CD4-positive, CD25-positive, alpha-beta regulatory T cell (primary cell): ENCODE measurements at regions not wholly inside any gene's neighbourhood (a gene's known extent, or its start where the extent isn't known, plus 50 kb on each side); places are given as distances from the start of the nearest gene placed in this dataset.

Experiments used
- ATAC-seq, 2 donors: fragments of 150-1000 bp; cut with Tn5 transposase; one replicate each; pipeline ENCODE4 v1.10.0; 2021; ENCODE audit warnings: low read depth in 2 of 2, moderate number of reproducible peaks in 2 of 2, moderate library complexity in 1 of 2
- DNase-seq, 3 donors: peaks; one replicate each; pipeline versions ENCODE4 v3.0.0 to v3.0.0-alpha.2; 2012 to 2022; ENCODE audit warnings: mixed read lengths in 1 of 3
- H3K27ac ChIP-seq: one replicate; pipeline ENCODE4 v1.7.0; 2013; ENCODE audit warnings: mild to moderate bottlenecking, low read length; ENCODE audit not compliant: insufficient read depth, poor library complexity, severe bottlenecking
- H3K27me3 ChIP-seq: one replicate; pipeline ENCODE4 v1.7.0; 2013; ENCODE audit warnings: low read length; ENCODE audit not compliant: control insufficient read depth, insufficient read depth
- H3K36me3 ChIP-seq: one replicate; pipeline ENCODE4 v1.7.0; 2013; ENCODE audit warnings: mild to moderate bottlenecking, low read length, moderate library complexity; ENCODE audit not compliant: control insufficient read depth, insufficient read depth
- H3K4me1 ChIP-seq: 2 replicates; pipeline ENCODE4 v1.7.0; 2013; ENCODE audit warnings: mild to moderate bottlenecking, low read length; ENCODE audit not compliant: insufficient read depth, control insufficient read depth, poor library complexity, severe bottlenecking
- H3K4me3 ChIP-seq: one replicate; pipeline ENCODE4 v1.7.0; 2013; ENCODE audit warnings: low read depth, mild to moderate bottlenecking, low read length, moderate library complexity
- H3K9me3 ChIP-seq, 2 experiments: 1 replicate in 1 of 2; 2 replicates in 1 of 2; pipeline ENCODE4 v1.7.0; 2013; ENCODE audit warnings: low read length in 2 of 2, mild to moderate bottlenecking in 1 of 2, moderate library complexity in 1 of 2; ENCODE audit not compliant: control insufficient read depth in 2 of 2
- H3K27ac Mint-ChIP-seq, 3 donors: one replicate each; pipeline ENCODE4 v1.8.0; 2020 to 2022; ENCODE audit warnings: mild to moderate bottlenecking in 3 of 3, mixed read lengths in 3 of 3, moderate library complexity in 2 of 3
- H3K27me3 Mint-ChIP-seq: one replicate; pipeline ENCODE4 v1.8.0; 2022; ENCODE audit warnings: mild to moderate bottlenecking, mixed read lengths
- H3K36me3 Mint-ChIP-seq: one replicate; pipeline ENCODE4 v1.8.0; 2020; ENCODE audit warnings: mixed read lengths
- H3K4me1 Mint-ChIP-seq, 4 donors: one replicate each; pipeline ENCODE4 v1.8.0; 2020 to 2022; ENCODE audit warnings: mixed read lengths in 4 of 4, mild to moderate bottlenecking in 1 of 4
- H3K4me3 Mint-ChIP-seq, 4 donors: one replicate each; pipeline ENCODE4 v1.8.0; 2020 to 2022; ENCODE audit warnings: mild to moderate bottlenecking in 4 of 4, mixed read lengths in 4 of 4, moderate library complexity in 3 of 4
- H3K9me3 Mint-ChIP-seq, 7 donors: one replicate each; pipeline ENCODE4 v1.8.0; 2020 to 2022; ENCODE audit warnings: mixed read lengths in 7 of 7, mild to moderate bottlenecking in 3 of 7, moderate library complexity in 2 of 7

GRCh38 chr1:221908573-221908972 lies 166.7 kb upstream of the DUSP10 start:
- no peak overlapping the region for H3K4me3 Mint-ChIP-seq
- Histone ChIP-seq H3K9me3 (no peaks in the 10 kb centered on the region), H3K27me3 (no peaks in the 10 kb centered on the region), H3K27ac (no peak overlapping the region), H3K4me3 (no peak overlapping the region), H3K36me3 (no peaks in the 10 kb centered on the region), H3K4me1 (no peaks in the 10 kb centered on the region)
- H3K36me3 Mint-ChIP-seq, result no peaks in the 10 kb centered on the region
- no peaks in the 10 kb centered on the region for H3K27me3 Mint-ChIP-seq
- peaks cover 0 to 1% (median 0%) of the 10 kb centered on the region in 7 donors for H3K9me3 Mint-ChIP-seq
- H3K4me1 Mint-ChIP-seq, result peaks cover 0 to 10% (median 4%) of the 10 kb centered on the region in 4 donors
- H3K27ac Mint-ChIP-seq, result no peak overlapping the region
- DNase-seq (no peak), ATAC-seq (no peak)

- DNase-seq, result no peak
- peaks cover 0 to 1% (median 0%) of the 10 kb centered on the region in 7 donors for H3K9me3 Mint-ChIP-seq
- H3K27me3 Mint-ChIP-seq, result no peaks in the 10 kb centered on the region
- no peak overlapping the region for H3K4me3 Mint-ChIP-seq
- H3K4me1 Mint-ChIP-seq, result peaks cover 0 to 10% (median 4%) of the 10 kb centered on the region in 4 donors
- H3K27ac ChIP-seq, result no peak overlapping the region
- no peak overlapping the region for H3K27ac Mint-ChIP-seq
- H3K36me3 ChIP-seq, result no peaks in the 10 kb centered on the region
- no peaks in the 10 kb centered on the region for H3K4me1 ChIP-seq
- no peaks in the 10 kb centered on the region for H3K9me3 ChIP-seq
- H3K27me3 ChIP-seq, result no peaks in the 10 kb centered on the region
- no peak for ATAC-seq
- no peak overlapping the region for H3K4me3 ChIP-seq
- no peaks in the 10 kb centered on the region for H3K36me3 Mint-ChIP-seq
Measured at GRCh38 chr1:221907166-221907932, 165.5 kb upstream of the DUSP10 start.

- peaks cover 0 to 5% (median 0%) of the 10 kb centered on the region in 4 donors for H3K4me1 Mint-ChIP-seq
- H3K4me3 Mint-ChIP-seq, result no peak overlapping the region
- no peaks in the 10 kb centered on the region for H3K4me1 ChIP-seq
- no peak overlapping the region for H3K27ac ChIP-seq
- ATAC-seq (no peak), DNase-seq (no peak)
- H3K27me3 Mint-ChIP-seq, result no peaks in the 10 kb centered on the region
- peaks cover 0 to 1% (median 0%) of the 10 kb centered on the region in 7 donors for H3K9me3 Mint-ChIP-seq
- H3K27me3 ChIP-seq, result no peaks in the 10 kb centered on the region
- no peaks in the 10 kb centered on the region for H3K9me3 ChIP-seq
- no peaks in the 10 kb centered on the region for H3K36me3 Mint-ChIP-seq
- no peak overlapping the region for H3K27ac Mint-ChIP-seq
- H3K4me3 ChIP-seq, result no peak overlapping the region
- H3K36me3 ChIP-seq, result no peaks in the 10 kb centered on the region
Measured at GRCh38 chr1:221905802-221906201, 163.9 kb upstream of the DUSP10 start.

GRCh38 chr1:221904319-221904718 lies 162.4 kb upstream of the DUSP10 start:
- DNase-seq (no peak), ATAC-seq (no peak)
- H3K4me3 Mint-ChIP-seq, result no peak overlapping the region
- Histone ChIP-seq H3K27me3 (no peaks in the 10 kb centered on the region), H3K27ac (no peak overlapping the region), H3K9me3 (no peaks in the 10 kb centered on the region), H3K36me3 (no peaks in the 10 kb centered on the region), H3K4me3 (no peak overlapping the region), H3K4me1 (no peaks in the 10 kb centered on the region)
- no peak overlapping the region for H3K27ac Mint-ChIP-seq
- peaks cover 0 to 1% (median 0%) of the 10 kb centered on the region in 7 donors for H3K9me3 Mint-ChIP-seq
- no peaks in the 10 kb centered on the region for H3K27me3 Mint-ChIP-seq
- H3K4me1 Mint-ChIP-seq, result peaks cover 0 to 5% (median 0%) of the 10 kb centered on the region in 4 donors
- H3K36me3 Mint-ChIP-seq, result no peaks in the 10 kb centered on the region

GRCh38 chr1:221903594-221903993 lies 161.7 kb upstream of the DUSP10 start:
- Histone ChIP-seq H3K27ac (no peak overlapping the region), H3K4me3 (no peak overlapping the region), H3K27me3 (no peaks in the 10 kb centered on the region), H3K9me3 (no peaks in the 10 kb centered on the region), H3K36me3 (no peaks in the 10 kb centered on the region), H3K4me1 (no peaks in the 10 kb centered on the region)
- Mint-ChIP-seq H3K27me3 (no peaks in the 10 kb centered on the region), H3K4me1 (peaks cover 0 to 5% (median 0%) of the 10 kb centered on the region in 4 donors), H3K36me3 (no peaks in the 10 kb centered on the region), H3K27ac (no peak overlapping the region), H3K9me3 (peaks cover 0 to 1% (median 0%) of the 10 kb centered on the region in 7 donors), H3K4me3 (no peak overlapping the region)
- ATAC-seq (no peak), DNase-seq (no peak)

GRCh38 chr1:221902961-221903360 lies 161.1 kb upstream of the DUSP10 start:
- H3K9me3 Mint-ChIP-seq, result peaks cover 0 to 1% (median 0%) of the 10 kb centered on the region in 7 donors
- H3K27me3 Mint-ChIP-seq, result no peaks in the 10 kb centered on the region
- DNase-seq, result no peak
- no peak for ATAC-seq
- Histone ChIP-seq H3K27me3 (no peaks in the 10 kb centered on the region), H3K27ac (no peak overlapping the region), H3K36me3 (no peaks in the 10 kb centered on the region), H3K9me3 (no peaks in the 10 kb centered on the region), H3K4me3 (no peak overlapping the region), H3K4me1 (no peaks in the 10 kb centered on the region)
- H3K4me1 Mint-ChIP-seq, result peaks cover 0 to 5% (median 0%) of the 10 kb centered on the region in 4 donors
- H3K27ac Mint-ChIP-seq, result no peak overlapping the region
- H3K36me3 Mint-ChIP-seq, result no peaks in the 10 kb centered on the region
- H3K4me3 Mint-ChIP-seq, result no peak overlapping the region

- Histone ChIP-seq H3K27me3 (no peaks in the 10 kb centered on the region), H3K36me3 (no peaks in the 10 kb centered on the region), H3K4me1 (no peaks in the 10 kb centered on the region), H3K27ac (no peak overlapping the region), H3K9me3 (no peaks in the 10 kb centered on the region), H3K4me3 (no peak overlapping the region)
- H3K4me3 Mint-ChIP-seq, result no peak overlapping the region
- H3K9me3 Mint-ChIP-seq, result no peaks in the 10 kb centered on the region
- H3K4me1 Mint-ChIP-seq, result peaks cover 0 to 5% (median 0%) of the 10 kb centered on the region in 4 donors
- DNase-seq (no peak), ATAC-seq (no peak)
- no peak overlapping the region for H3K27ac Mint-ChIP-seq
- no peaks in the 10 kb centered on the region for H3K36me3 Mint-ChIP-seq
- H3K27me3 Mint-ChIP-seq, result peaks cover 7% of the 10 kb centered on the region
Measured at GRCh38 chr1:221900678-221901077, 158.8 kb upstream of the DUSP10 start.

- H3K9me3 Mint-ChIP-seq, result no peaks in the 10 kb centered on the region
- H3K4me3 Mint-ChIP-seq, result no peak overlapping the region
- Histone ChIP-seq H3K4me3 (no peak overlapping the region), H3K4me1 (no peaks in the 10 kb centered on the region), H3K27me3 (no peaks in the 10 kb centered on the region), H3K9me3 (no peaks in the 10 kb centered on the region), H3K27ac (no peak overlapping the region), H3K36me3 (no peaks in the 10 kb centered on the region)
- no peaks in the 10 kb centered on the region for H3K4me1 Mint-ChIP-seq
- H3K27me3 Mint-ChIP-seq, result peaks cover 11% of the 10 kb centered on the region
- no peak for ATAC-seq
- H3K36me3 Mint-ChIP-seq, result no peaks in the 10 kb centered on the region
- no peak overlapping the region for H3K27ac Mint-ChIP-seq
- no peak for DNase-seq
Measured at GRCh38 chr1:221897321-221897721, 155.4 kb upstream of the DUSP10 start.
